SK-N-SH (cell line): ENCODE measurements at regions not wholly inside any gene's neighbourhood (a gene's known extent, or its start where the extent isn't known, plus 50 kb on each side); places are given as distances from the start of the nearest gene placed in this dataset.

Experiments used
- EZH2phosphoT487 ChIP-seq: fragments of 200-600 bp; sonication (generic); IDR thresholded peaks from 2 replicates; pipeline ENCODE4 v1.6.1; 2017; ENCODE audit warnings: low read depth, mixed run types, mild to moderate bottlenecking, antibody characterized with exemption, moderate library complexity, borderline replicate concordance
- FOXM1 ChIP-seq: IDR thresholded peaks from 2 replicates; pipeline ENCODE4 v1.4.0; 2012; ENCODE audit warnings: low read depth, mild to moderate bottlenecking
- JUND ChIP-seq: IDR thresholded peaks from 2 replicates; pipeline ENCODE4 v1.4.0; 2012
- NRF1 ChIP-seq: IDR thresholded peaks from 2 replicates; pipeline ENCODE4 v1.6.1; 2012; ENCODE audit warnings: low read depth, mild to moderate bottlenecking, low read length
- POLR2AphosphoS5 ChIP-seq: IDR thresholded peaks from 2 replicates; pipeline ENCODE4 v1.6.1; 2012; ENCODE audit warnings: low read depth, low read length
- RAD21 ChIP-seq: IDR thresholded peaks from 2 replicates; pipeline ENCODE4 v1.6.1; 2012; ENCODE audit warnings: mild to moderate bottlenecking, low read length
- RCOR1 ChIP-seq: fragments of 150-350 bp; IDR thresholded peaks from 2 replicates; pipeline ENCODE4 v1.6.1; 2017; ENCODE audit warnings: antibody characterized with exemption, low read length
- RFX5 ChIP-seq: IDR thresholded peaks from 2 replicates; pipeline ENCODE4 v1.6.1; 2012; ENCODE audit warnings: mild to moderate bottlenecking, improper control_type of control experiment, low read length
- SMC3 ChIP-seq: IDR thresholded peaks from 2 replicates; pipeline ENCODE4 v1.6.1; 2012; ENCODE audit warnings: low read depth, low read length, improper control_type of control experiment
- USF2 ChIP-seq: fragments of 150-350 bp; IDR thresholded peaks from 2 replicates; pipeline ENCODE4 v1.6.1; 2017; ENCODE audit warnings: antibody characterized with exemption, low read length, low read depth, borderline replicate concordance
- TF ChIP-seq, protein P1 (sequence below): fragments of 200-600 bp; sonication (generic); IDR thresholded peaks from 2 replicates; pipeline ENCODE4 v1.6.1; 2017; ENCODE audit warnings: antibody characterized with exemption, mild to moderate bottlenecking, moderate library complexity
- TF ChIP-seq, protein P2 (sequence below): IDR thresholded peaks from 2 replicates; pipeline ENCODE4 v1.4.0; 2012; ENCODE audit warnings: low read depth, borderline replicate concordance

- TF ChIP-seq POLR2AphosphoS5 (no peak), JUND (no peak), SMC3 (no peak), EZH2phosphoT487 (no peak), NRF1 (no peak), RFX5 (no peak), RCOR1 (no peak), FOXM1 (no peak), USF2 (no peak), RAD21 (no peak)
- TF ChIP-seq, protein P1, sequence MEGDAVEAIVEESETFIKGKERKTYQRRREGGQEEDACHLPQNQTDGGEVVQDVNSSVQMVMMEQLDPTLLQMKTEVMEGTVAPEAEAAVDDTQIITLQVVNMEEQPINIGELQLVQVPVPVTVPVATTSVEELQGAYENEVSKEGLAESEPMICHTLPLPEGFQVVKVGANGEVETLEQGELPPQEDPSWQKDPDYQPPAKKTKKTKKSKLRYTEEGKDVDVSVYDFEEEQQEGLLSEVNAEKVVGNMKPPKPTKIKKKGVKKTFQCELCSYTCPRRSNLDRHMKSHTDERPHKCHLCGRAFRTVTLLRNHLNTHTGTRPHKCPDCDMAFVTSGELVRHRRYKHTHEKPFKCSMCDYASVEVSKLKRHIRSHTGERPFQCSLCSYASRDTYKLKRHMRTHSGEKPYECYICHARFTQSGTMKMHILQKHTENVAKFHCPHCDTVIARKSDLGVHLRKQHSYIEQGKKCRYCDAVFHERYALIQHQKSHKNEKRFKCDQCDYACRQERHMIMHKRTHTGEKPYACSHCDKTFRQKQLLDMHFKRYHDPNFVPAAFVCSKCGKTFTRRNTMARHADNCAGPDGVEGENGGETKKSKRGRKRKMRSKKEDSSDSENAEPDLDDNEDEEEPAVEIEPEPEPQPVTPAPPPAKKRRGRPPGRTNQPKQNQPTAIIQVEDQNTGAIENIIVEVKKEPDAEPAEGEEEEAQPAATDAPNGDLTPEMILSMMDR = no peak
- TF ChIP-seq, protein P2, sequence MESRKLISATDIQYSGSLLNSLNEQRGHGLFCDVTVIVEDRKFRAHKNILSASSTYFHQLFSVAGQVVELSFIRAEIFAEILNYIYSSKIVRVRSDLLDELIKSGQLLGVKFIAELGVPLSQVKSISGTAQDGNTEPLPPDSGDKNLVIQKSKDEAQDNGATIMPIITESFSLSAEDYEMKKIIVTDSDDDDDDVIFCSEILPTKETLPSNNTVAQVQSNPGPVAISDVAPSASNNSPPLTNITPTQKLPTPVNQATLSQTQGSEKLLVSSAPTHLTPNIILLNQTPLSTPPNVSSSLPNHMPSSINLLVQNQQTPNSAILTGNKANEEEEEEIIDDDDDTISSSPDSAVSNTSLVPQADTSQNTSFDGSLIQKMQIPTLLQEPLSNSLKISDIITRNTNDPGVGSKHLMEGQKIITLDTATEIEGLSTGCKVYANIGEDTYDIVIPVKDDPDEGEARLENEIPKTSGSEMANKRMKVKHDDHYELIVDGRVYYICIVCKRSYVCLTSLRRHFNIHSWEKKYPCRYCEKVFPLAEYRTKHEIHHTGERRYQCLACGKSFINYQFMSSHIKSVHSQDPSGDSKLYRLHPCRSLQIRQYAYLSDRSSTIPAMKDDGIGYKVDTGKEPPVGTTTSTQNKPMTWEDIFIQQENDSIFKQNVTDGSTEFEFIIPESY = no peak
These were observed 1374.9 kb downstream of the BRD1 start for GRCh38 chr22:48452766-48453165.
